Liver (tissue), 3 donors: ENCODE measurements at regions not wholly inside any gene's neighbourhood (a gene's known extent, or its start where the extent isn't known, plus 50 kb on each side); places are given as distances from the start of the nearest gene placed in this dataset.

ENCODE experiments used
- CTCF ChIP-seq: fragments of 150-350 bp; IDR thresholded peaks from 2 replicates; pipeline ENCODE4 v1.5.1; 2017; ENCODE audit warnings: improper control_type of control experiment, low read depth, low read length; ENCODE audit not compliant: missing input control
- EGR1 ChIP-seq, 2 donors: IDR thresholded peaks; 2 replicates each; pipeline ENCODE4 v1.6.1; 2016 to 2018; ENCODE audit warnings: antibody characterized with exemption in 2 of 2, low read depth in 2 of 2
- FOXA2 ChIP-seq: IDR thresholded peaks from 2 replicates; pipeline ENCODE4 v1.6.1; 2016; ENCODE audit warnings: antibody characterized with exemption
- JUND ChIP-seq, 2 donors: IDR thresholded peaks; 2 replicates each; pipeline ENCODE4 v1.6.1; 2016; ENCODE audit warnings: antibody characterized with exemption in 2 of 2
- RAD21 ChIP-seq, 2 donors: IDR thresholded peaks; 2 replicates each; pipeline ENCODE4 v1.6.1; 2016; ENCODE audit warnings: antibody characterized with exemption in 2 of 2, mild to moderate bottlenecking in 2 of 2
- REST ChIP-seq: IDR thresholded peaks from 2 replicates; pipeline ENCODE4 v1.6.1; 2016; ENCODE audit warnings: antibody characterized with exemption, mild to moderate bottlenecking
- SP1 ChIP-seq: IDR thresholded peaks from 2 replicates; pipeline ENCODE4 v1.6.1; 2018; ENCODE audit warnings: antibody characterized with exemption, mild to moderate bottlenecking
- TAF1 ChIP-seq: conservative IDR thresholded peaks from 2 replicates; pipeline ENCODE4 v1.6.1; 2016; ENCODE audit warnings: antibody characterized with exemption, mild to moderate bottlenecking
- TF ChIP-seq, protein P1 (sequence below): IDR thresholded peaks from 2 replicates; pipeline ENCODE4 v1.6.1; 2016; ENCODE audit warnings: antibody characterized with exemption
- donor health status: healthy.
- donor health status: healthy.

DNA sequence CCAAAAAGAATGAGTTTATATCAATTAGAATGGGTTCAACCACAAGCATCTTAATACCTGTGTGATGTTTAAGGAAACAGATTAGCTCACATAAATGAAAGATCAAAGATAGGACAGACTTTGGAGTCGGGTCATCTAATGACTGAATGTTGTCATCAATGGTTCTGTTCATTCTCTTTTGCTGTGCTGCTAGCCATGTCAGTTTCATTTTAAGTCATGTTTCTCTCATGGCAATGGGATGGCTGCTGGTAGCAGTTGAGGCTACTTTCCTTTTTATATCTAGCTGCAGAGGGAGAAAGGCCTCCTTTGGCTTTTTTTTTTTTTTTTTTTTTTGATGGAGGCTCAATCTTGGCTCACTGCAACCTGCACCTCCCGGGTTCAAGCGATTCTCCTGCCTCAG lies 86.9 kb upstream of the SPAG17 start:
- TF ChIP-seq REST (no peak), CTCF (no peak), TAF1 (no peak), SP1 (no peak), EGR1 (IDR thresholded peaks at IDR 0.05; ENCODE audit: low read depth in 2 of 2) (no peak), JUND (IDR thresholded peaks at IDR 0.05) (no peak), FOXA2 (no peak), RAD21 (IDR thresholded peaks at IDR 0.05) (no peak)
- TF ChIP-seq, protein P1, sequence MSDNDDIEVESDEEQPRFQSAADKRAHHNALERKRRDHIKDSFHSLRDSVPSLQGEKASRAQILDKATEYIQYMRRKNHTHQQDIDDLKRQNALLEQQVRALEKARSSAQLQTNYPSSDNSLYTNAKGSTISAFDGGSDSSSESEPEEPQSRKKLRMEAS = no peak
